OCI-LY3 (cell line): ENCODE measurements at regions not wholly inside any gene's neighbourhood (a gene's known extent, or its start where the extent isn't known, plus 50 kb on each side); places are given as distances from the start of the nearest gene placed in this dataset.

ENCODE experiments used
- H2AFZ ChIP-seq: fragments of 200-600, 300-600 bp; shearing (Covaris generic); 2 replicates; pipeline ENCODE4 v1.6.0; 2014; ENCODE audit warnings: antibody characterized with exemption, low read depth, low read length
- H3K27ac ChIP-seq: fragments of 200-600, 300-600 bp; sonication (generic); 2 replicates; pipeline ENCODE4 v1.5.1; 2014; ENCODE audit warnings: mild to moderate bottlenecking, low read length, moderate library complexity, mixed read lengths
- H3K27me3 ChIP-seq: fragments of 200-600, 300-600 bp; sonication (generic); 2 replicates; pipeline ENCODE4 v1.6.1; 2014; ENCODE audit warnings: low read depth, low read length, mixed read lengths
- H3K36me3 ChIP-seq: fragments of 200-600, 300-600 bp; sonication (generic); replicated peaks from 2 replicates; pipeline ENCODE3; 2014; ENCODE audit warnings: low read depth, low read length, mixed read lengths
- H3K4me1 ChIP-seq: fragments of 300-600, 200-600 bp; sonication (generic); 2 replicates; pipeline ENCODE4 v1.6.1; 2014; ENCODE audit warnings: low read length, mixed read lengths
- H3K4me2 ChIP-seq: fragments of 200-600, 300-600 bp; sonication (generic); 2 replicates; pipeline ENCODE4 v1.6.1; 2014; ENCODE audit warnings: low read length, mixed read lengths
- H3K4me3 ChIP-seq: fragments of 300-600, 200-600 bp; sonication (generic); 2 replicates; pipeline ENCODE4 v1.5.1; 2014; ENCODE audit warnings: antibody characterized with exemption, mild to moderate bottlenecking, low read length, moderate library complexity
- H3K79me2 ChIP-seq: fragments of 300-600, 200-600 bp; shearing (Covaris generic); 2 replicates; pipeline ENCODE4 v1.6.1; 2014; ENCODE audit warnings: mild to moderate bottlenecking, low read length, mixed read lengths
- H3K9ac ChIP-seq: fragments of 300-600, 200-600 bp; shearing (Covaris generic); 2 replicates; pipeline ENCODE4 v1.6.0; 2014; ENCODE audit warnings: mild to moderate bottlenecking, low read length, moderate library complexity
- H3K9me3 ChIP-seq: fragments of 200-600, 300-600 bp; shearing (Covaris generic); 2 replicates; pipeline ENCODE4 v1.6.1; 2014; ENCODE audit warnings: low read length, mixed read lengths; ENCODE audit not compliant: insufficient read depth
- H4K20me1 ChIP-seq: fragments of 200-600, 300-600 bp; sonication (generic); 2 replicates; pipeline ENCODE4 v1.6.1; 2016; ENCODE audit warnings: low read length, mixed read lengths; ENCODE audit not compliant: insufficient read depth
- CTCF ChIP-seq: fragments of 200-600, 300-600 bp; sonication (generic); IDR thresholded peaks from 2 replicates; pipeline ENCODE4 v1.5.1; 2014; ENCODE audit warnings: antibody characterized with exemption, low read length, low read depth
- EZH2phosphoT487 ChIP-seq: fragments of 200-600 bp; shearing (Covaris generic); IDR thresholded peaks from 2 replicates; pipeline ENCODE4 v1.6.1; 2018; ENCODE audit warnings: antibody characterized with exemption, mixed run types, low read depth

- Histone ChIP-seq H3K79me2 (no peaks in the 10 kb centered on the region), H3K36me3 (no peaks in the 10 kb centered on the region), H3K27me3 (no peaks in the 10 kb centered on the region), H3K4me2 (no peak overlapping the region), H3K4me3 (no peak overlapping the region), H2AFZ (no peak overlapping the region), H3K4me1 (no peaks in the 10 kb centered on the region), H3K9me3 (no peaks in the 10 kb centered on the region), H3K27ac (no peak overlapping the region), H3K9ac (no peak overlapping the region), H4K20me1 (no peaks in the 10 kb centered on the region)
- TF ChIP-seq EZH2phosphoT487, result no peak
- no peak for TF ChIP-seq CTCF
These were observed 177.6 kb upstream of the MTNR1B start for GRCh38 chr11:92791886-92792285.

- TF ChIP-seq EZH2phosphoT487, result no peak
- no peak for TF ChIP-seq CTCF
- Histone ChIP-seq H3K36me3 (no peaks in the 10 kb centered on the region), H3K4me1 (no peaks in the 10 kb centered on the region), H3K4me2 (no peak overlapping the region), H3K9ac (no peak overlapping the region), H4K20me1 (no peaks in the 10 kb centered on the region), H3K9me3 (no peaks in the 10 kb centered on the region), H3K4me3 (no peak overlapping the region), H3K27ac (no peak overlapping the region), H3K27me3 (no peaks in the 10 kb centered on the region), H2AFZ (no peak overlapping the region), H3K79me2 (no peaks in the 10 kb centered on the region)
These were observed 176.3 kb upstream of the MTNR1B start for GRCh38 chr11:92793189-92793588.

GRCh38 chr11:92794783-92795182, 174.7 kb upstream of the MTNR1B start:
- no peak for TF ChIP-seq CTCF
- no peak for TF ChIP-seq EZH2phosphoT487
- Histone ChIP-seq H2AFZ (no peak overlapping the region), H3K4me1 (no peaks in the 10 kb centered on the region), H3K4me3 (no peak overlapping the region), H3K9ac (no peak overlapping the region), H4K20me1 (no peaks in the 10 kb centered on the region), H3K27ac (no peak overlapping the region), H3K79me2 (no peaks in the 10 kb centered on the region), H3K27me3 (no peaks in the 10 kb centered on the region), H3K36me3 (no peaks in the 10 kb centered on the region), H3K9me3 (no peaks in the 10 kb centered on the region), H3K4me2 (no peak overlapping the region)

- Histone ChIP-seq H2AFZ (no peak overlapping the region), H3K4me2 (no peak overlapping the region), H3K27ac (no peak overlapping the region), H4K20me1 (no peaks in the 10 kb centered on the region), H3K4me3 (no peak overlapping the region), H3K4me1 (no peaks in the 10 kb centered on the region), H3K9ac (no peak overlapping the region), H3K79me2 (no peaks in the 10 kb centered on the region), H3K27me3 (no peaks in the 10 kb centered on the region), H3K9me3 (no peaks in the 10 kb centered on the region), H3K36me3 (no peaks in the 10 kb centered on the region)
- TF ChIP-seq EZH2phosphoT487, result no peak
- TF ChIP-seq CTCF, result no peak
These were observed 172.7 kb upstream of the MTNR1B start for GRCh38 chr11:92796744-92797143.
